Right lobe of liver (tissue), 4 donors: ENCODE measurements at regions not wholly inside any gene's neighbourhood (a gene's known extent, or its start where the extent isn't known, plus 50 kb on each side); places are given as distances from the start of the nearest gene placed in this dataset.

ENCODE experiments used
- CTCF ChIP-seq, 4 donors: fragments of 200-600 bp in 3 of 4; fragments of 450-650 bp in 1 of 4; IDR thresholded peaks; one replicate each; pipeline versions ENCODE4 v1.5.1 to v1.8.0; 2016 to 2022; ENCODE audit warnings: antibody characterized with exemption in 4 of 4, mild to moderate bottlenecking in 2 of 4
- POLR2A ChIP-seq: fragments of 450-650 bp; IDR thresholded peaks from one replicate; pipeline ENCODE4 v1.6.1; 2017; ENCODE audit warnings: antibody characterized with exemption, mild to moderate bottlenecking
- donor health status: DM: no; HTN: no; CAD: no.
- donor health status: DM: no; HTN: no; CAD: no.
- donor health status: DM: no; HTN: yes; CAD: no.

DNA sequence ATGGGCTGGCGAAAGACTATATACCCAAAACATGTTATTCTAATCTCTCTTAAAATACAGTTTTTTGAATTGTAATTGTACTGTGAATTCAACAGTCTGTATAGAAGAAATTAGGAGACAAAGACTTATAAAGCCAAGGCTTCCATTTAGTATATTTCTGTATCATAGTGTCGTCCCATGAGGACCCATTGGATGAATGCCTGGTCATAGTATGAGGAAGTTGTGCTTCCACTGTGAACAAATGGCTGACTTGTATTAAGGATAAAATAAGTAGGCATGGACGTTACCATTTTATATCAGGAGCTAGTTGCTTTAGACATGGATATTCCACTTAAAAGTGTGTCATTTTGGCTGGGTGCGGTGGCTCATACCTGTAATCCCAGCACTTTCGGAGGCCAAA is 55.9 kb upstream of the NAV3 start:
- TF ChIP-seq CTCF (IDR thresholded peaks at IDR 0.05) (no peak), POLR2A (no peak)
